Activated T-cell treated with anti-CD3 and anti-CD28 coated beads, Interleukin-2, amount 50 U/mL, for 4 hours (primary cell): ENCODE measurements at regions not wholly inside any gene's neighbourhood (a gene's known extent, or its start where the extent isn't known, plus 50 kb on each side); places are given as distances from the start of the nearest gene placed in this dataset.

ENCODE experiments used
- ATAC-seq, 2 donors: fragments of 200-7000 bp; cut with Tn5 transposase; one replicate each; pipeline ENCODE4 v1.10.0; 2021
- DNase-seq: peaks from one replicate; pipeline ENCODE4 v3.0.0-alpha.2; 2020
- H3K27me3 Mint-ChIP-seq: one replicate; pipeline ENCODE4 v1.8.0; 2021; ENCODE audit warnings: low read depth, mixed read lengths
- H3K36me3 Mint-ChIP-seq: one replicate; pipeline ENCODE4 v1.8.0; 2022; ENCODE audit warnings: mixed read lengths; ENCODE audit not compliant: insufficient read depth
- H3K4me1 Mint-ChIP-seq: one replicate; pipeline ENCODE4 v1.8.0; 2021; ENCODE audit warnings: low read depth, mixed read lengths
- H3K4me3 Mint-ChIP-seq: one replicate; pipeline ENCODE4 v1.8.0; 2021; ENCODE audit warnings: mild to moderate bottlenecking, moderate library complexity, mixed read lengths
- H3K9me3 Mint-ChIP-seq: one replicate; pipeline ENCODE4 v1.8.0; 2021; ENCODE audit warnings: mixed read lengths

DNA sequence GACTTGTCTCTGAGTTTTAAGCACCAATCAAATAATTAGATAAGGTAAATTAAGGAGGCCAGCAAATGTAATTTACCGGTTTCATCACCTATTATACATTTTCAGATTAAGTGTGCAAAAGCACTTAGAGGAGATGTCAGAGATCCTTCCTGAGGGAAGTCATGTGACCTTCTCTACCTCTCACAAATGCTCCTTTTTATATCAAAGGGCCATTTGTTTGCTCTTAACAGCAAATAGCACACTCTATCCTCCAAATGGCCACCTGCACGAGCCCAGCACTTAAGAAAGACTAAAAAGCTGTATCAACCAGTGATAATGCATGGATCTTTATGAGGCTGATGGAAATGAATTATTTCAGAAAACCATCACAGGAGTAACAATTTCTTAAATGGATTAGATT is 149.4 kb downstream of the ELOVL4 start:
- Mint-ChIP-seq H3K36me3 (no peaks in the 10 kb centered on the region), H3K4me3 (no peak overlapping the region), H3K27me3 (peaks cover 2% of the 10 kb centered on the region), H3K4me1 (no peaks in the 10 kb centered on the region), H3K9me3 (no peaks in the 10 kb centered on the region)
- ATAC-seq (no peak), DNase-seq (no peak)

DNA sequence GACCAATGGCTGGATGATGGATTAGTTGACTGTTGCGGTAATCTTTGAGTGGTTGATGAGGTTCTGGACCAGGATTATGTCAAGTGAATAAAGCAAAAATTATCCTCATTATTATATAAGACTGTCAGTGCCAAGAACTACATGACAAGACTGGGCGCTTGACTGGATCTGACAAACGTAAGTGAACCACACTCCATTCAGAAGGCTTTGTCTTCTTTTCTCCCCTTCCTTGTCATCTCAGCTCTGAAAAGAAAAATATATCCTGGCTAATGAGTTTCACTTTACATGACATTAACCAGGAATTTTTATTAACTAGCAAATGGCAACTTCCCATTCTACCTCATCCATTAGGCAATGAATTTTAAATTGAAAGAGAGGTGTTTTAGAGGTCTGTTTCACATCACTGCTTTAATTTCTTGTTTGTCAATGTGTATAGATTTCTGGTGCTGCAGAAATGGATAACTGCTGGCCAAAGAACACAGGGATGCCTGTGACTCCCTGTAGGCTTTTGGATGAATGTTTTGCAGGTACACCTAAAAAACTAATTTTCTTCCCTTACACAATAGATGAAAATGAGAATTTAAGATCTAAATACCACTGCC is 150.1 kb downstream of the ELOVL4 start:
- no peaks in the 10 kb centered on the region for H3K9me3 Mint-ChIP-seq
- H3K4me1 Mint-ChIP-seq: no peaks in the 10 kb centered on the region
- H3K4me3 Mint-ChIP-seq: no peak overlapping the region
- peaks cover 2% of the 10 kb centered on the region for H3K27me3 Mint-ChIP-seq
- ATAC-seq (no peak), DNase-seq (no peak)
- no peaks in the 10 kb centered on the region for H3K36me3 Mint-ChIP-seq

DNA sequence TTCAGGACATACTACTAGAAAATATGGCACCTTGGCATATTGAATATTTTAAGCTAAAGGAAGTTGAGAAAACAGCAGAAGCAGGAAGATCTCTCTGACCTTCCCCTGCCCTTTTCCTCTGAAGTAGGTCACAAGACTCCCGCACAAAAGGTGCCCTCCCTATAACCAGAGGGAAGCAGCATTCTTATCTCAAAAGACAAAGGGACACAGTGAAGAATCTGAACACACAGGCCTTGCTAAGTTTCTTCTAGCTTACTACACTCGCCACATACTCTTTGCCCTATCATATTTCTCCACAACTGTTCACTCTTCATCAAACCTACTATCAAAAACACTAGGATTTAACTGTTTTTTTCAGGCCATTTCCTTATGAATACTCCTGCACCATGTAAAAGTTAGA is 151.2 kb downstream of the ELOVL4 start:
- ATAC-seq (no peak), DNase-seq (no peak)
- Mint-ChIP-seq H3K27me3 (peaks cover 2% of the 10 kb centered on the region), H3K4me1 (no peaks in the 10 kb centered on the region), H3K4me3 (no peak overlapping the region), H3K36me3 (no peaks in the 10 kb centered on the region), H3K9me3 (no peaks in the 10 kb centered on the region)

DNA sequence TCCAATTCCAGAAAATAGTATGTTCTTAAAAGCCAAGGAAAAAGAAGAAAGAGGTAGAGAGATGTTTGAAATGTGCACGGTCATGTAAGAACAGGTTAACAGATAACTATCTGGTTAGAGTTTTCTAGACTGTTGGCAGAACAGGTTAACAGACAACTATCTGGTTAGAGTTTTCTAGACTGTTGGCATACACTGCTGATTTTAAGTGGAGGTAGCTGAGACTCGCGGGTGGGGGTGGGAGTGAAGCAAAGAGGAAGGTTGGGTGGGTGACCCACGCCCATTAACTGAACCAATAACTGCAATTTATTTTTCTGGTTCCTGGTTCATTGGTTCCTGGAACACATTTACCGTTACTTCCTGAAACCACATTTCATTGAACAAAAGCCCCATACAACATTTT is 157.5 kb downstream of the ELOVL4 start:
- Mint-ChIP-seq H3K27me3 (no peaks in the 10 kb centered on the region), H3K4me3 (no peak overlapping the region), H3K9me3 (no peaks in the 10 kb centered on the region), H3K4me1 (no peaks in the 10 kb centered on the region), H3K36me3 (no peaks in the 10 kb centered on the region)
- no peak for ATAC-seq
- DNase-seq: no peak

DNA sequence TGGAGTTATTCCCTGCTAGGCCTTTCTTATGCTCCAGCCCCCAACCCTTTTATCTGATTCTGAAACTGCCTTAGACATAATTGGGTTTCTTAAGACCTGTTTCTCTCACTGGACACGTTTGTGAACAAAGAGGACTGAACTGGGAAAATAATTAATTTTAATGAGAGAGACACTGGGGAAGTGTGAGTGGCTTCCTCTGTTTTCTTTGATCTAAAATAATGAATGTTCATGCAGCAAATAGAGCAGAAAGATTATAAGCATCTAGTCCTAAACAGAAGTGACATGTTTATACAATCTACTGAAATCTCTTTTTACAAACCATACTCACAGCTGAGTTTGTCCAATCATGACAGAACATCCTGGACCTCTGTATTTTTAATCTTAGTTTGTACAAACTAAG is 157.6 kb downstream of the SH3BGRL2 start:
- no peaks in the 10 kb centered on the region for H3K27me3 Mint-ChIP-seq
- no peaks in the 10 kb centered on the region for H3K9me3 Mint-ChIP-seq
- no peak for ATAC-seq
- no peak overlapping the region for H3K4me3 Mint-ChIP-seq
- H3K36me3 Mint-ChIP-seq: no peaks in the 10 kb centered on the region
- DNase-seq: no peak
- H3K4me1 Mint-ChIP-seq: no peaks in the 10 kb centered on the region

DNA sequence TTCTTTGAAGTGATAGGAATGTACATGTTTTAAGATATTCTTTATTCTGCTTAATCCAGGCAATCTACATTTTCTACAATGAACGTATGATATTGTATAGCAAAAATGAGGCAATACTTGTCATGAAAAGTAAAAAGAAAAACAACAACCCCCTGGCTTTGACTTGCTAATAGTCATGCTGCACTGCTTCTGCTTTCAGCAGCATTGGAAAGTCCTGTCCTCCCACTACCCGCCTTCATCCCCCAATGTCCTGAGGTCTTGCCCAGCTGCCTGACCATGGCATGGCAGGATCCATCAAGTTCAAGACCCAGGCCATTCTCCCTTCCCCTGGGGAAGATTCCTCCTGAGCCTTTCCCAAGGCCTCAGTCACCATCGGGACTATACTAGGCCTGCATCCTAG is 156.5 kb downstream of the SH3BGRL2 start:
- DNase-seq (no peak), ATAC-seq (no peak)
- Mint-ChIP-seq H3K4me1 (no peaks in the 10 kb centered on the region), H3K9me3 (no peaks in the 10 kb centered on the region), H3K36me3 (no peaks in the 10 kb centered on the region), H3K27me3 (no peaks in the 10 kb centered on the region), H3K4me3 (no peak overlapping the region)

DNA sequence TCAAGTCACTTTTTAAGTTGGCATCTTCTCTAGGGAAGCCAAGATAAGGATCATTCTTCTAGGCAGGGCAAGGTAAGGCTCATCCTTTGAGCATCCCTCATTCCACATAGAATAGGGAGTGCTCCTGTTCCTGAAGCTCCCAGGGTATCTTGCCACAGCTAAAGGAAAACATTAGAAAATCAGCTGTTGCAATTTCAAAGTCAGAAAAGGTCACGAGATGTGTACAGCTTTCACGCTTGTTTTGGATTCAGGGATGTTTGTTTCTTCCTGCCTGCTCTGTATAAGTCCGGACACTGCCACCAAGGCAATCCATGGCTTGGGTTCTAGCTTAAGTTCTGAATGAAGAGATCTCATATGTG is 153.2 kb downstream of the SH3BGRL2 start:
- no peak for ATAC-seq
- no peaks in the 10 kb centered on the region for H3K9me3 Mint-ChIP-seq
- H3K36me3 Mint-ChIP-seq: no peaks in the 10 kb centered on the region
- DNase-seq: no peak
- no peaks in the 10 kb centered on the region for H3K27me3 Mint-ChIP-seq
- no peak overlapping the region for H3K4me3 Mint-ChIP-seq
- H3K4me1 Mint-ChIP-seq: no peaks in the 10 kb centered on the region

DNA sequence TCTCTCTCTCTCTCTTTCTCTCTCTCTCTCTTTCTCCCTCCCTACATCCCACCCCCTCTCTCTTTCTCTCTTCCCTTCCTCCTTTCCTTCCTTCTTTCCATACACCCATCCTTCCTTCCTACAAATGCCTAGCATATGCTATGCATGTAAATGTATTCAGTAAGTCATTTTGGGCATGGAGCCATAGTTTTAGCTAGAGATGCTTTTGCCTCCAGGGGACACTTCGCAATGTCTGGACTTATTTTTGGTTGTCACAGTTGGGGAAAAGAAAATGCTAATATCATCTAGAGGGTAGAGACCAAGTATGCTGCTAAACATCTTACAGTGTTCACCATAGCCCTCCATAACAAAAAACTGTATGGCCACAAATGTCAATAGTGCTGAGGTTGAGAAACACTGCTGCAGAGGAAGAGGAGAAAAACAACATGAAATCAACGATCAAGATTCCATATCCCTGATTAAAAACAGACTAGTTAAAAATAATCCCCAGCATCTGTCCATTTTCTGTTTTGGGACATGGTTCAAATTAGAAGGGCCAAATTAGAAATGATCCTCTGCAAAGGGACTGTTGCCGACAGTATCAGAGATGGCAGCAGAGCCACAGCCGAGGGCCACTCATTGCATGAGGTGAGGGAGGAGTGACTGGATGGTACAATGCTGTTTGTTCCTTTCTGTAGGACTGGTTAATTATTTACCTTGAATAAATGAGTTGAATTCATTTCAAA is 152.7 kb downstream of the SH3BGRL2 start:
- H3K36me3 Mint-ChIP-seq: no peaks in the 10 kb centered on the region
- no peak overlapping the region for H3K4me3 Mint-ChIP-seq
- no peak for DNase-seq
- no peaks in the 10 kb centered on the region for H3K9me3 Mint-ChIP-seq
- ATAC-seq: no peak
- H3K27me3 Mint-ChIP-seq: no peaks in the 10 kb centered on the region
- no peaks in the 10 kb centered on the region for H3K4me1 Mint-ChIP-seq

DNA sequence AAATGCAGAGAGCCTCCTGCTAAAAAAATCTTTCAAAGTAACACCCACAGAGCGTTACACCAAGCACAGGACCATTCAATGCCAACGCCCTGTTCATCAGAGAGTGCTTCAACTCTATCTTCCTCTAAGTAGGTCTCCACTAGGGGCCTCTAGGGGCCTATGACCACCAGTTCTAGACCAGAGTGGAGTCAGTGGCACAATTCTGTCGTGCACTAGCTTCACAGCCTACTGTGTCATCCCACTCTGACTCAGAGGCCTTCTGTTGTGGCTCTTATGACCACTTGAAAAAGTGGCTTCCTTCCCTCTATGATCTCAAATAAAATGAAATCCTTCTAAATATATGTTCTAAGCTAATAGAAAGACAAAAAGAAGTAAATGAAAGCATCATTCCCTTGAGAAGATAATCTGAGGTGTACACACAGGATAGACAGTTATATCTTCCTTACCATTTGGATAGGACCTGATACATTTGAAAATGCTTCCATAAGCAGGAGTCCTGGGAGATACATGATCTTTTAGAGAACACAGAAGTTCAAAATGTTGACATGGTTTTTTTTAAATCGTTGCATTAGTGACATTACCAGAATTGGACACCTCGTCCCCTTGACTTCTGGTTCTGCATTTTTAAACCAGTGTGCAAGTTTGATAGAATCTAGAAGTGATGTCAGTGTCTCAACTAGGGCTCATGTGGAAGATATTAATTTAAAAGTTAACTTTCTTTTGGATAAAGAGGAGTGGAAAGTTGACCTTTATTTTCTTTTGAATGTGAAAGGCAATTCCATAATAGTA is 151.9 kb downstream of the SH3BGRL2 start:
- no peaks in the 10 kb centered on the region for H3K27me3 Mint-ChIP-seq
- H3K9me3 Mint-ChIP-seq: no peaks in the 10 kb centered on the region
- no peak overlapping the region for H3K4me3 Mint-ChIP-seq
- ATAC-seq: no peak
- no peak for DNase-seq
- H3K4me1 Mint-ChIP-seq: no peaks in the 10 kb centered on the region
- H3K36me3 Mint-ChIP-seq: no peaks in the 10 kb centered on the region

DNA sequence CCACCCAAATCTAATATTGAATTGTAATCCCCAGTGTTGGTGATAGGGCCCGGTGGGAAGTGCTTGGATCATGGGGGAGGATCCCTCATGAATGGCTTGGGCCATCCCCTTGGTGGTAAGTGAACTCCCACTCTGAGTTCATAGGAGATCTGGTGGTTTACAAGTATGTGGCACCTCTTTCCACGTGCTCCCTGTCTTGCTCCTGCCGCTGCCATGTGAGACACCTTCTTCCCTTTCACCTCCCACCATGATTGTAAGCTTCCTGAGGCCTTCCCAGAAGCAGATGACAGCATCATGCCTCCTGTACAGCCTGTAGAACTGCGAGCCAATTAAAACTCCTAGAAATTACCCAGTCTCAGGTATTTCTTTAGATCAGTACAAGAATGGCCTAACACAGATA is 150.8 kb downstream of the SH3BGRL2 start:
- DNase-seq (no peak), ATAC-seq (no peak)
- H3K36me3 Mint-ChIP-seq: no peaks in the 10 kb centered on the region
- no peaks in the 10 kb centered on the region for H3K9me3 Mint-ChIP-seq
- no peaks in the 10 kb centered on the region for H3K27me3 Mint-ChIP-seq
- no peak overlapping the region for H3K4me3 Mint-ChIP-seq
- H3K4me1 Mint-ChIP-seq: peaks cover 7% of the 10 kb centered on the region

DNA sequence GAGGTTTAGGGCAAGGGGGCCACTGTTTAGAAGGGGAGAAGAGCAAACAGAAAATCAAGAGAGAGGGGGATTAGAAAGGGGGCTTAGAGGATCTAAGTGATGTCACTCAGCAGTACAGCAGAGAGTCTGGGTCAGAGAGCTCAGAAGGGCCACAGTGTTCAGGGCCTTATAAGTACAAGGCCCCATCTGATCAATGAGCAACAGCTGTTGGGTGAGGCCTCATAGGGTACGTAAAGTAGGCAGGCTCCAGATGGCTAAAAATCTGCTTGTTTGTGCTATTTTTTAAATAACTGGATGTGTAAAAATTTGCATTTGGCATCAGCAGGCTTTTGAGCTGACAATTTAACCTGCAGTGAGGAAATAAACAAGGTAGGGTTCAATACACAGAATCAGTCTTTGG is 149.8 kb downstream of the SH3BGRL2 start:
- Mint-ChIP-seq H3K36me3 (no peaks in the 10 kb centered on the region), H3K4me1 (peaks cover 7% of the 10 kb centered on the region), H3K4me3 (no peak overlapping the region), H3K27me3 (peaks cover 3% of the 10 kb centered on the region), H3K9me3 (no peaks in the 10 kb centered on the region)
- ATAC-seq (no peak), DNase-seq (no peak)

DNA sequence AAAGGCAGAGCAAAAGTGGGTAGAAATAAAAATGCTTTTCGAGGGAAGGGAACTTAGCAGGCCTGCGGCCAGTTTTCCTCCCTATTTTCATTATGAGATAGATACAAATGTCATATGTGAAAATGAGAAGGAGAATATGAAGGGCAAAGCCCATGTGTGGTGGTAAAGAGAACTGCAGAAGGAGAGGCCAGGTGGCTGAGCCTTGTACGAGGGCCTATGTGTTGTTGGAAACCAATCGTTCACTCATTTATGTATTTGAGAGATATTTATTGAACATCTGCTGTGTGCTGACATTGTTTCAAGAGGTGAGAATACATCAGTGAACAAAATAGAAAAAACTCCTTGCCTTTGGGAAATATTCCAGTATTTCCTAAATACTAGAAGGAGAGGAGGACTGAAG is 147.7 kb downstream of the SH3BGRL2 start:
- Mint-ChIP-seq H3K27me3 (peaks cover 3% of the 10 kb centered on the region), H3K9me3 (no peaks in the 10 kb centered on the region), H3K36me3 (no peaks in the 10 kb centered on the region), H3K4me3 (no peak overlapping the region), H3K4me1 (peaks cover 7% of the 10 kb centered on the region)
- ATAC-seq (no peak), DNase-seq (no peak)

DNA sequence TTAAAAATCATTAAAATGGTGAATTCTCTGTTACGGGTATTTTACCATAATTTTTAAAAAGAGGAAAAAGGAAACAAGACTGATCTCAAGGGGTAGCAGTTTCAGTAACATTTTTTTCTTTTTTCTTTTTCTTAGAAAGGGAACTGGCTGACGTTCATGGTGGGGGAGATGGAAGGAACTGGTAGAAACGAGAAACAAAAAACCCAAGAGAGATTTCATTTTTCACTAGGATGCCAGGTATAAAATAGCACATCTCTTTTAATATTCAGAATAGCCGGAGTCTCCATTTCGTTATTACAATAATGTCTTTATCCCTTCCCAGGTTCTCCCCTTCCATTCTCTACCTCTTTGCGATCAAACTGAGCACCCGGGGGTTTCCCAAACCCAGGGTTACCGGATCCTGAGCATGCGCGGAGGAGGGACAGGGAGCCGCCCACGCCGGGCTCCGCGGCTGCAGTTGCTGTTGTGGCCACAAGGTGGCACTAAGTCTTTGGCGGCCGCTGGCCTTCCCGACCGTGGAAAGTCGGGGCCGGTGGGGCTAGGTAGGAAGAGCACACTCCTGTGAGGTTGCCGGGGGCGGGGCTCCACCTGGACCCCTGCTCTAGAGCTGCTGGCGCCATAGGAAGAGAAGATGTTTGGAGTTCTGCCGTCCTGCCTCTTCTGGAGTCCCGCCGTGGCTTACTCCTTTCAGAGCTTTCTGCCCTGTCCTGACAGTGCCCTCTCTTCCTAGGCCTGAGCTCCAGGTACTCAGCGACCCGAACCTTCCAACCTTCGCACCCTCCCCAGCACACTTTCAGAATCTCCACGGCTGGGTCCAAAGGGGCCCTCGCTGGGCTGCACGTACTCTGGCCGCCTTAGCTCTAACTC is 146.8 kb downstream of the SH3BGRL2 start:
- Mint-ChIP-seq H3K27me3 (peaks cover 3% of the 10 kb centered on the region), H3K4me3 (peak overlapping the region; percentile 74), H3K9me3 (no peaks in the 10 kb centered on the region), H3K4me1 (peaks cover 7% of the 10 kb centered on the region), H3K36me3 (no peaks in the 10 kb centered on the region)
- DNase-seq: peak; percentile 89
- ATAC-seq: peak; percentile 78 to 87

DNA sequence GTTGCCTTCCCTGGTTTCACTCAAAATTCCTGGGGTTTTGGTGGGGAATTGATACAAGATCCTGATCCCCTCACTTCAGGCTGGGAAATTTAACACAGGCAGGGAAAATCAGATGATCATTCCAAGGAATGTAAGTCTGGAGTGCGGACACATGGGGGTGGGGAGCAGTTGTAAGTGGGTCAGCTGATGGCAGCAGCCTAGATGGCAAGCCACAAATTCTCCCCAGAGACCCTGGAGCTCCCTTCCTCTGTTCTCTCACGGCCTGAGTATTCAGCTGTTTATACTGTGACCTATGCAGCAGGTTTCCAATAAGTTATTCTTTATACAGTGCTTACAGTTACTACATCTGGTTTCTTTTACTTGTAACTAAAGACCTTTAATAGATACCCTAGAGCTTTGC is 144.9 kb downstream of the SH3BGRL2 start:
- H3K9me3 Mint-ChIP-seq: no peaks in the 10 kb centered on the region
- ATAC-seq (no peak), DNase-seq (no peak)
- no peak overlapping the region for H3K4me3 Mint-ChIP-seq
- H3K36me3 Mint-ChIP-seq: no peaks in the 10 kb centered on the region
- H3K27me3 Mint-ChIP-seq: peaks cover 3% of the 10 kb centered on the region
- peaks cover 7% of the 10 kb centered on the region for H3K4me1 Mint-ChIP-seq
